SH-SY5Y (cell line): ENCODE measurements at regions not wholly inside any gene's neighbourhood (a gene's known extent, or its start where the extent isn't known, plus 50 kb on each side); places are given as distances from the start of the nearest gene placed in this dataset.

Source experiments
- GATA2 ChIP-seq: IDR thresholded peaks from 2 replicates; pipeline ENCODE4 v1.6.1; 2011; ENCODE audit warnings: mild to moderate bottlenecking, low read depth, low read length
- GATA3 ChIP-seq: IDR thresholded peaks from 2 replicates; pipeline ENCODE4 v1.6.1; 2011; ENCODE audit warnings: low read depth, mild to moderate bottlenecking, low read length, moderate library complexity

DNA sequence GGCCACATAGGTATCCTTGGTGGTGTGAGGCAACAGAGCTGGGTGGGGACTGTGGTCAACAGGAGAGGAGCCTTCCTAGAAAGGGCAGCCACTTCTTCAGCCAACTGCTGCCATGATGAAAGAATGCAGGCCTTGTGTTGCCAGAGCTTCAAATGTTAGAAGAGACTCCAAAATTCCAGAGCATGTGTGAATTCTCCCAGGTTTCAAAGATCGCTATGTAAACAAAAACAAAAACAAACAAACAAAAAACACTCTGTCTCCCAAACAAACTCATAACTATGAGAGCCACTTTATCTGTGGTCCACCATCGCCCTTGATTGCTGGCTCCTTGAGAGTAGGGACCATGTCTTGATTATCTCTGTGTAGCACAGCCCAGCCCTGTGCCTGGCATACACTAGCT is 55.5 kb upstream of the ZNF423 start:
- no peak for TF ChIP-seq GATA3
- TF ChIP-seq GATA2: no peak
